GM23338 (cell line): ENCODE measurements at regions not wholly inside any gene's neighbourhood (a gene's known extent, or its start where the extent isn't known, plus 50 kb on each side); places are given as distances from the start of the nearest gene placed in this dataset.

Source experiments
- ATAC-seq: fragments of 200-7000 bp; cut with Tn5 transposase; 3 replicates; pipeline ENCODE4 v1.9.1; 2020
- DNase-seq: peaks from one replicate; pipeline ENCODE4 v3.0.0-alpha.2; 2015; ENCODE audit warnings: low spot score
- H2AFZ ChIP-seq: fragments of 200-600 bp; sonication (generic); 2 replicates; pipeline ENCODE4 v1.8.0; 2016; ENCODE audit warnings: antibody characterized with exemption, mild to moderate bottlenecking, moderate library complexity
- H3F3A ChIP-seq: fragments of 200-600 bp; sonication (generic); replicated peaks from 2 replicates; pipeline ENCODE4 v1.8.0; 2017; ENCODE audit warnings: antibody characterized with exemption, mixed run types, low read depth
- H3K27ac ChIP-seq: fragments of 200-600 bp; sonication (generic); 2 replicates; pipeline ENCODE4 v1.6.1; 2016; ENCODE audit warnings: low read depth
- H3K27me3 ChIP-seq: fragments of 200-600 bp; sonication (generic); 2 replicates; pipeline ENCODE4 v1.8.0; 2016; ENCODE audit warnings: mild to moderate bottlenecking, mixed run types, moderate library complexity; ENCODE audit not compliant: insufficient read depth
- H3K36me3 ChIP-seq: fragments of 200-600 bp; sonication (generic); 2 replicates; pipeline ENCODE4 v1.8.0; 2016; ENCODE audit warnings: mild to moderate bottlenecking; ENCODE audit not compliant: insufficient read depth
- H3K4me1 ChIP-seq: fragments of 200-600 bp; sonication (generic); 2 replicates; pipeline ENCODE4 v1.8.0; 2016; ENCODE audit warnings: mild to moderate bottlenecking, moderate library complexity; ENCODE audit not compliant: insufficient read depth
- H3K4me2 ChIP-seq: fragments of 200-600 bp; sonication (generic); 2 replicates; pipeline ENCODE4 v1.7.1; 2017; ENCODE audit warnings: mixed run types
- H3K4me3 ChIP-seq: fragments of 200-600 bp; sonication (generic); 2 replicates; pipeline ENCODE4 v1.6.1; 2016; ENCODE audit warnings: mixed run types
- H3K79me2 ChIP-seq: fragments of 200-600 bp; sonication (generic); replicated peaks from 2 replicates; pipeline ENCODE4 v1.8.0; 2017; ENCODE audit warnings: mild to moderate bottlenecking; ENCODE audit not compliant: insufficient read depth
- H3K9me2 ChIP-seq: fragments of 200-600 bp; sonication (generic); 2 replicates; pipeline ENCODE4 v1.8.0; 2017; ENCODE audit not compliant: insufficient read depth
- H4K20me1 ChIP-seq: fragments of 200-600 bp; sonication (generic); replicated peaks from 2 replicates; pipeline ENCODE4 v1.8.0; 2017; ENCODE audit warnings: mild to moderate bottlenecking; ENCODE audit not compliant: insufficient read depth
- H3K27ac Mint-ChIP-seq: 2 replicates; pipeline ENCODE4 v1.8.0; 2020; ENCODE audit warnings: inconsistent platforms, mild to moderate bottlenecking, moderate library complexity, mixed read lengths
- H3K27me3 Mint-ChIP-seq: 3 replicates; pipeline ENCODE4 v1.8.0; 2022; ENCODE audit warnings: low read depth, mild to moderate bottlenecking, moderate library complexity, mixed read lengths, inconsistent platforms; ENCODE audit not compliant: insufficient read depth, poor library complexity
- H3K36me3 Mint-ChIP-seq: 3 replicates; pipeline ENCODE4 v1.8.0; 2021; ENCODE audit warnings: low read depth, mild to moderate bottlenecking, inconsistent platforms, moderate library complexity, mixed read lengths
- H3K4me1 Mint-ChIP-seq: 3 replicates; pipeline ENCODE4 v1.8.0; 2020; ENCODE audit warnings: mild to moderate bottlenecking, inconsistent platforms, mixed read lengths
- H3K4me3 Mint-ChIP-seq: 3 replicates; pipeline ENCODE4 v1.8.0; 2021; ENCODE audit warnings: moderate library complexity, mild to moderate bottlenecking, inconsistent platforms, mixed read lengths
- H3K9me3 Mint-ChIP-seq: 3 replicates; pipeline ENCODE4 v1.8.0; 2020; ENCODE audit warnings: moderate library complexity, mild to moderate bottlenecking, inconsistent platforms, mixed read lengths
- EZH2phosphoT487 ChIP-seq: fragments of 200-600 bp; sonication (generic); IDR thresholded peaks from one replicate; pipeline ENCODE4 v1.8.1; 2018; ENCODE audit warnings: antibody characterized with exemption; ENCODE audit not compliant: unreplicated experiment
- TF ChIP-seq, protein P1 (sequence below): fragments of 250-450 bp; sonication (Bioruptor Pico); IDR thresholded peaks from 2 replicates; pipeline ENCODE4 v1.5.0; 2020; ENCODE audit warnings: mild to moderate bottlenecking, moderate library complexity
- TF ChIP-seq, protein P2 (sequence below): IDR thresholded peaks from one replicate; pipeline ENCODE4 v1.6.1; 2018; ENCODE audit warnings: antibody characterized with exemption; ENCODE audit not compliant: unreplicated experiment

DNA sequence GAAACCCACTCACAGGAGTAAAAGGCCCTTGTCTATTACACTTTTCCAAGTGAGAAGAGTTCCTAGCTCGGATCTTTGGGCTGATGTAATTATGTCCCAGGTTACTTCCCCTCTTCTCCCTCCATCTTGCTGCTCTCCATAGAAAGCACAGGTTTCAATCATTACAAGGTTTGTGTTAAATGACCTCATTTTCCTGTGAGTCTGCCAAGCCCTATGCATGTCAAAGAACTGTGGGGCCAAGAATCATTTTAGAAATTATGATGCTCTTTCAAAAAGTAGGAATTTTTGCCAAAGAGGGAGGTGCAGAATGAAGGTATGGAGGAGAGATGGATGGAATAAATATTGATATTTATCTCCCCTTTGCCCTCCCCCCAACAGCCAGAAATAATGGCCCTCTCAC, 129.3 kb upstream of the TPM1 start (continued):
- TF ChIP-seq, protein P1, sequence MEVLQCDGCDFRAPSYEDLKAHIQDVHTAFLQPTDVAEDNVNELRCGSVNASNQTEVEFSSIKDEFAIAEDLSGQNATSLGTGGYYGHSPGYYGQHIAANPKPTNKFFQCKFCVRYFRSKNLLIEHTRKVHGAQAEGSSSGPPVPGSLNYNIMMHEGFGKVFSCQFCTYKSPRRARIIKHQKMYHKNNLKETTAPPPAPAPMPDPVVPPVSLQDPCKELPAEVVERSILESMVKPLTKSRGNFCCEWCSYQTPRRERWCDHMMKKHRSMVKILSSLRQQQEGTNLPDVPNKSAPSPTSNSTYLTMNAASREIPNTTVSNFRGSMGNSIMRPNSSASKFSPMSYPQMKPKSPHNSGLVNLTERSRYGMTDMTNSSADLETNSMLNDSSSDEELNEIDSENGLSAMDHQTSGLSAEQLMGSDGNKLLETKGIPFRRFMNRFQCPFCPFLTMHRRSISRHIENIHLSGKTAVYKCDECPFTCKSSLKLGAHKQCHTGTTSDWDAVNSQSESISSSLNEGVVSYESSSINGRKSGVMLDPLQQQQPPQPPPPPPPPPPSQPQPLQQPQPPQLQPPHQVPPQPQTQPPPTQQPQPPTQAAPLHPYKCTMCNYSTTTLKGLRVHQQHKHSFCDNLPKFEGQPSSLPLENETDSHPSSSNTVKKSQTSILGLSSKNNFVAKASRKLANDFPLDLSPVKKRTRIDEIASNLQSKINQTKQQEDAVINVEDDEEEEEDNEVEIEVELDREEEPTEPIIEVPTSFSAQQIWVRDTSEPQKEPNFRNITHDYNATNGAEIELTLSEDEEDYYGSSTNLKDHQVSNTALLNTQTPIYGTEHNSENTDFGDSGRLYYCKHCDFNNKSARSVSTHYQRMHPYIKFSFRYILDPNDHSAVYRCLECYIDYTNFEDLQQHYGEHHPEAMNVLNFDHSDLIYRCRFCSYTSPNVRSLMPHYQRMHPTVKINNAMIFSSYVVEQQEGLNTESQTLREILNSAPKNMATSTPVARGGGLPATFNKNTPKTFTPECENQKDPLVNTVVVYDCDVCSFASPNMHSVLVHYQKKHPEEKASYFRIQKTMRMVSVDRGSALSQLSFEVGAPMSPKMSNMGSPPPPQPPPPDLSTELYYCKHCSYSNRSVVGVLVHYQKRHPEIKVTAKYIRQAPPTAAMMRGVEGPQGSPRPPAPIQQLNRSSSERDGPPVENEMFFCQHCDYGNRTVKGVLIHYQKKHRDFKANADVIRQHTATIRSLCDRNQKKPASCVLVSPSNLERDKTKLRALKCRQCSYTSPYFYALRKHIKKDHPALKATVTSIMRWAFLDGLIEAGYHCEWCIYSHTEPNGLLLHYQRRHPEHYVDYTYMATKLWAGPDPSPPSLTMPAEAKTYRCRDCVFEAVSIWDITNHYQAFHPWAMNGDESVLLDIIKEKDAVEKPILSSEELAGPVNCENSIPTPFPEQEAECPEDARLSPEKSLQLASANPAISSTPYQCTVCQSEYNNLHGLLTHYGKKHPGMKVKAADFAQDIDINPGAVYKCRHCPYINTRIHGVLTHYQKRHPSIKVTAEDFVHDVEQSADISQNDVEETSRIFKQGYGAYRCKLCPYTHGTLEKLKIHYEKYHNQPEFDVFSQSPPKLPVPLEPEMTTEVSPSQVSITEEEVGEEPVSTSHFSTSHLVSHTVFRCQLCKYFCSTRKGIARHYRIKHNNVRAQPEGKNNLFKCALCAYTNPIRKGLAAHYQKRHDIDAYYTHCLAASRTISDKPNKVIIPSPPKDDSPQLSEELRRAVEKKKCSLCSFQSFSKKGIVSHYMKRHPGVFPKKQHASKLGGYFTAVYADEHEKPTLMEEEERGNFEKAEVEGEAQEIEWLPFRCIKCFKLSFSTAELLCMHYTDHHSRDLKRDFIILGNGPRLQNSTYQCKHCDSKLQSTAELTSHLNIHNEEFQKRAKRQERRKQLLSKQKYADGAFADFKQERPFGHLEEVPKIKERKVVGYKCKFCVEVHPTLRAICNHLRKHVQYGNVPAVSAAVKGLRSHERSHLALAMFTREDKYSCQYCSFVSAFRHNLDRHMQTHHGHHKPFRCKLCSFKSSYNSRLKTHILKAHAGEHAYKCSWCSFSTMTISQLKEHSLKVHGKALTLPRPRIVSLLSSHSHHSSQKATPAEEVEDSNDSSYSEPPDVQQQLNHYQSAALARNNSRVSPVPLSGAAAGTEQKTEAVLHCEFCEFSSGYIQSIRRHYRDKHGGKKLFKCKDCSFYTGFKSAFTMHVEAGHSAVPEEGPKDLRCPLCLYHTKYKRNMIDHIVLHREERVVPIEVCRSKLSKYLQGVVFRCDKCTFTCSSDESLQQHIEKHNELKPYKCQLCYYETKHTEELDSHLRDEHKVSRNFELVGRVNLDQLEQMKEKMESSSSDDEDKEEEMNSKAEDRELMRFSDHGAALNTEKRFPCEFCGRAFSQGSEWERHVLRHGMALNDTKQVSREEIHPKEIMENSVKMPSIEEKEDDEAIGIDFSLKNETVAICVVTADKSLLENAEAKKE (CRISPR knock-in tag) = no peak
- no peak for TF ChIP-seq EZH2phosphoT487

DNA sequence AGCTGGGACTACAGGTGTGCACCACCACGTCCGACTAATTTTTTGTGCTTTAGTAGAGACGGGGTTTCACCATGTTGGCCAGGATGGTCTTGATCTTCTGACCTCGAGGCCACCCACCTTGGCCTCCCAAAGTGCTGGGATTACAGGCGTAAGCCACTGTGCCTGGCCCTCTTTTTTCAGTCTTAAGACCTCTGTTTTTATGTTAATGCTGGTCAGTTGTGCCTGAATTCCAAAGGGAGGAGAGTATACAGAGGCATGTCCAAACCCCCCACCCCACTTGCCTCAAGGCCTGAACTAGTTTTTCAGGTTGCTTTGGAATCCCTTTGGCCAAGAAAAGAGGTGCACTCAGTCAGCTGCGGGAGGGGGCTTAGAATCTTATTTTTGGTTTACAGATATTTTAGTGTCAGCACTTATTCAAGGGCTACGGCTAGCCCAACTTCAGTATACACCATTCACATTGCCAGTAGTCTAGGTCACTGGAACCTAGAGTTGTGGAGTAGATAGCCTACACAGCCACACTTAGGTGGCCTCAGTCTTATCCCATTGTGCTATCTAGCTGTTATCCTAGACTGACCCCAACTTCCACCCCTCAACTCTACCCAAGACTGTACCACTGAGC, 128.0 kb upstream of the TPM1 start:
- peaks cover 33% of the 10 kb centered on the region for H3K4me1 ChIP-seq
- H3K27ac Mint-ChIP-seq = peak overlapping the region; percentile 13; the same call in 1 of the 2 replicates
- H3K4me3 Mint-ChIP-seq = no peak overlapping the region; the same call in 2 of the 3 replicates
- H3K27me3 ChIP-seq = no peaks in the 10 kb centered on the region
- no peak overlapping the region for H2AFZ ChIP-seq
- no peaks in the 10 kb centered on the region for H3F3A ChIP-seq
- no peaks in the 10 kb centered on the region for H3K36me3 ChIP-seq
- no peaks in the 10 kb centered on the region; the same call in 2 of the 3 replicates for H3K9me3 Mint-ChIP-seq
- H3K27ac ChIP-seq = peak overlapping the region; percentile 59
- no peaks in the 10 kb centered on the region for H3K36me3 Mint-ChIP-seq
- peak overlapping the region; percentile 47 for H3K4me2 ChIP-seq
- H3K79me2 ChIP-seq = no peaks in the 10 kb centered on the region
- H3K4me3 ChIP-seq = peak overlapping the region; percentile 18
- peaks cover 9% of the 10 kb centered on the region for H3K27me3 Mint-ChIP-seq
- H3K4me1 Mint-ChIP-seq = peaks cover 41% of the 10 kb centered on the region
- DNase-seq (peak; percentile 74), ATAC-seq (peak; percentile 77)
- H4K20me1 ChIP-seq = no peaks in the 10 kb centered on the region
- H3K9me2 ChIP-seq = no peaks in the 10 kb centered on the region
- TF ChIP-seq, protein P1 (CRISPR knock-in tag) = peak; percentile 77; the same call in 1 of the 2 replicates
- TF ChIP-seq, protein P2, sequence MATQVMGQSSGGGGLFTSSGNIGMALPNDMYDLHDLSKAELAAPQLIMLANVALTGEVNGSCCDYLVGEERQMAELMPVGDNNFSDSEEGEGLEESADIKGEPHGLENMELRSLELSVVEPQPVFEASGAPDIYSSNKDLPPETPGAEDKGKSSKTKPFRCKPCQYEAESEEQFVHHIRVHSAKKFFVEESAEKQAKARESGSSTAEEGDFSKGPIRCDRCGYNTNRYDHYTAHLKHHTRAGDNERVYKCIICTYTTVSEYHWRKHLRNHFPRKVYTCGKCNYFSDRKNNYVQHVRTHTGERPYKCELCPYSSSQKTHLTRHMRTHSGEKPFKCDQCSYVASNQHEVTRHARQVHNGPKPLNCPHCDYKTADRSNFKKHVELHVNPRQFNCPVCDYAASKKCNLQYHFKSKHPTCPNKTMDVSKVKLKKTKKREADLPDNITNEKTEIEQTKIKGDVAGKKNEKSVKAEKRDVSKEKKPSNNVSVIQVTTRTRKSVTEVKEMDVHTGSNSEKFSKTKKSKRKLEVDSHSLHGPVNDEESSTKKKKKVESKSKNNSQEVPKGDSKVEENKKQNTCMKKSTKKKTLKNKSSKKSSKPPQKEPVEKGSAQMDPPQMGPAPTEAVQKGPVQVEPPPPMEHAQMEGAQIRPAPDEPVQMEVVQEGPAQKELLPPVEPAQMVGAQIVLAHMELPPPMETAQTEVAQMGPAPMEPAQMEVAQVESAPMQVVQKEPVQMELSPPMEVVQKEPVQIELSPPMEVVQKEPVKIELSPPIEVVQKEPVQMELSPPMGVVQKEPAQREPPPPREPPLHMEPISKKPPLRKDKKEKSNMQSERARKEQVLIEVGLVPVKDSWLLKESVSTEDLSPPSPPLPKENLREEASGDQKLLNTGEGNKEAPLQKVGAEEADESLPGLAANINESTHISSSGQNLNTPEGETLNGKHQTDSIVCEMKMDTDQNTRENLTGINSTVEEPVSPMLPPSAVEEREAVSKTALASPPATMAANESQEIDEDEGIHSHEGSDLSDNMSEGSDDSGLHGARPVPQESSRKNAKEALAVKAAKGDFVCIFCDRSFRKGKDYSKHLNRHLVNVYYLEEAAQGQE = no peak
